Fibroblast of lung (primary cell): ENCODE measurements at regions not wholly inside any gene's neighbourhood (a gene's known extent, or its start where the extent isn't known, plus 50 kb on each side); places are given as distances from the start of the nearest gene placed in this dataset.

Experiments used
- EZH2 ChIP-seq: IDR thresholded peaks from 2 replicates; pipeline ENCODE4 v1.5.1; 2012; ENCODE audit warnings: low read length, control low read depth, mild to moderate bottlenecking; ENCODE audit errors: missing control alignments
- TF ChIP-seq, protein P1 (sequence below), 2 donors: IDR thresholded peaks in 1 of 2; conservative IDR thresholded peaks in 1 of 2; 1 replicate in 1 of 2; 2 replicates in 1 of 2; pipeline ENCODE4 v1.5.1; 2011 to 2012; ENCODE audit warnings: low read length in 2 of 2, control low read depth in 1 of 2, inconsistent platforms in 1 of 2, low read depth in 1 of 2, mild to moderate bottlenecking in 1 of 2

DNA sequence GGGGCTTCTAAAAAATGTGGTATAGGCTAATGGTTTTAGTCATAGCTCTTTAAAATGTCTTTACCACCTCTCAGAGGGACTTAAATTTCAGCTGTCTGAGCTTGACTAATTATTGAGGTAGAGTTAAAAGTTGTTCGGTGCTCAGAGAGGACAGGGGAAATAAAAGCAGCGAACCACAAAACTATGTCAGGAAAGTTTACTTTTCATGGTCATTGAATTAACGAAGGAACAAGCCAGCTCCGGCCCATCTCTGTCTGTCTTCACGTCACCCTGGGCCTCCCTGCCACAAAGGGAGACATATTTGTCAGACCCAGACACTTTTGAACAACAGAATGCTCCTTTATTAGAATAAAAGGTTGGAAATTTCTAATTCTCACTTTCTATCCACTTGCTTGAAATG is 98.8 kb upstream of the EFNA5 start:
- TF ChIP-seq, protein P1, sequence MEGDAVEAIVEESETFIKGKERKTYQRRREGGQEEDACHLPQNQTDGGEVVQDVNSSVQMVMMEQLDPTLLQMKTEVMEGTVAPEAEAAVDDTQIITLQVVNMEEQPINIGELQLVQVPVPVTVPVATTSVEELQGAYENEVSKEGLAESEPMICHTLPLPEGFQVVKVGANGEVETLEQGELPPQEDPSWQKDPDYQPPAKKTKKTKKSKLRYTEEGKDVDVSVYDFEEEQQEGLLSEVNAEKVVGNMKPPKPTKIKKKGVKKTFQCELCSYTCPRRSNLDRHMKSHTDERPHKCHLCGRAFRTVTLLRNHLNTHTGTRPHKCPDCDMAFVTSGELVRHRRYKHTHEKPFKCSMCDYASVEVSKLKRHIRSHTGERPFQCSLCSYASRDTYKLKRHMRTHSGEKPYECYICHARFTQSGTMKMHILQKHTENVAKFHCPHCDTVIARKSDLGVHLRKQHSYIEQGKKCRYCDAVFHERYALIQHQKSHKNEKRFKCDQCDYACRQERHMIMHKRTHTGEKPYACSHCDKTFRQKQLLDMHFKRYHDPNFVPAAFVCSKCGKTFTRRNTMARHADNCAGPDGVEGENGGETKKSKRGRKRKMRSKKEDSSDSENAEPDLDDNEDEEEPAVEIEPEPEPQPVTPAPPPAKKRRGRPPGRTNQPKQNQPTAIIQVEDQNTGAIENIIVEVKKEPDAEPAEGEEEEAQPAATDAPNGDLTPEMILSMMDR (conservative IDR thresholded peaks at IDR 0.05 in 1 of 2, IDR thresholded peaks at IDR 0.05 in 1 of 2; ENCODE audit: low read depth in 1 of 2, low read length in 2 of 2): no peak
- TF ChIP-seq EZH2: no peak
